ENCODE measurements at regions not wholly inside any gene's neighbourhood (a gene's known extent, or its start where the extent isn't known, plus 50 kb on each side); places are given as distances from the start of the nearest gene placed in this dataset.

GRCh38 chr18:40534723-40535122 lies 1420.3 kb upstream of the PIK3C3 start:
- peaks cover 15 to 18% of the 10 kb centered on the region in 2 donors for H3K9me3 Mint-ChIP-seq
- 80% methylated on average over 1 of the region's 2 CpGs for WGBS (ENCODE audit: insufficient coverage)

GRCh38 chr18:40532046-40532445 lies 1423.0 kb upstream of the PIK3C3 start:
- ATAC-seq (no peak), DNase-seq (no peak)
- Mint-ChIP-seq H3K4me1 (no peaks in the 10 kb centered on the region), H3K36me3 (no peaks in the 10 kb centered on the region), H3K27ac (no peak overlapping the region), H3K27me3 (ENCODE audit: low read depth in 2 of 2) (no peaks in the 10 kb centered on the region), H3K4me3 (no peak overlapping the region), H3K9me3 (peaks cover 8 to 9% of the 10 kb centered on the region in 2 donors)
- Histone ChIP-seq H3K9me3 (ENCODE audit: control insufficient read depth, insufficient read depth, low read length) (peaks cover 5% of the 10 kb centered on the region), H3K27me3 (ENCODE audit: control insufficient read depth, insufficient read depth, low read length) (no peaks in the 10 kb centered on the region), H3K4me1 (ENCODE audit: control insufficient read depth, insufficient read depth, low read length) (no peaks in the 10 kb centered on the region), H3K4me3 (ENCODE audit: low read length) (no peak overlapping the region), H3K27ac (ENCODE audit: low read length) (no peak overlapping the region), H3K36me3 (ENCODE audit: control insufficient read depth, insufficient read depth, low read length) (no peaks in the 10 kb centered on the region)
- WGBS (ENCODE audit: insufficient coverage) = no CpG with 5 or more reads among the region's 1 CpG
- TF ChIP-seq, protein P1, sequence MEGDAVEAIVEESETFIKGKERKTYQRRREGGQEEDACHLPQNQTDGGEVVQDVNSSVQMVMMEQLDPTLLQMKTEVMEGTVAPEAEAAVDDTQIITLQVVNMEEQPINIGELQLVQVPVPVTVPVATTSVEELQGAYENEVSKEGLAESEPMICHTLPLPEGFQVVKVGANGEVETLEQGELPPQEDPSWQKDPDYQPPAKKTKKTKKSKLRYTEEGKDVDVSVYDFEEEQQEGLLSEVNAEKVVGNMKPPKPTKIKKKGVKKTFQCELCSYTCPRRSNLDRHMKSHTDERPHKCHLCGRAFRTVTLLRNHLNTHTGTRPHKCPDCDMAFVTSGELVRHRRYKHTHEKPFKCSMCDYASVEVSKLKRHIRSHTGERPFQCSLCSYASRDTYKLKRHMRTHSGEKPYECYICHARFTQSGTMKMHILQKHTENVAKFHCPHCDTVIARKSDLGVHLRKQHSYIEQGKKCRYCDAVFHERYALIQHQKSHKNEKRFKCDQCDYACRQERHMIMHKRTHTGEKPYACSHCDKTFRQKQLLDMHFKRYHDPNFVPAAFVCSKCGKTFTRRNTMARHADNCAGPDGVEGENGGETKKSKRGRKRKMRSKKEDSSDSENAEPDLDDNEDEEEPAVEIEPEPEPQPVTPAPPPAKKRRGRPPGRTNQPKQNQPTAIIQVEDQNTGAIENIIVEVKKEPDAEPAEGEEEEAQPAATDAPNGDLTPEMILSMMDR (IDR thresholded peaks at IDR 0.05) = no peak
- intact Hi-C loops (cut with micrococcal nuclease) = no loop called here

More at GRCh38 chr18:40534723-40535122, 1420.3 kb upstream of the PIK3C3 start:
- H3K4me3 Mint-ChIP-seq = no peak overlapping the region
- ATAC-seq (no peak), DNase-seq (no peak)
- H3K36me3 Mint-ChIP-seq = no peaks in the 10 kb centered on the region
- Histone ChIP-seq H3K9me3 (ENCODE audit: control insufficient read depth, insufficient read depth, low read length) (peaks cover 7% of the 10 kb centered on the region), H3K4me1 (ENCODE audit: control insufficient read depth, insufficient read depth, low read length) (no peaks in the 10 kb centered on the region), H3K36me3 (ENCODE audit: control insufficient read depth, insufficient read depth, low read length) (no peaks in the 10 kb centered on the region), H3K4me3 (ENCODE audit: low read length) (no peak overlapping the region), H3K27me3 (ENCODE audit: control insufficient read depth, insufficient read depth, low read length) (no peaks in the 10 kb centered on the region), H3K27ac (ENCODE audit: low read length) (no peak overlapping the region)
- H3K4me1 Mint-ChIP-seq = no peaks in the 10 kb centered on the region
- intact Hi-C loops (cut with micrococcal nuclease) = no loop called here
- TF ChIP-seq, protein P1 (IDR thresholded peaks at IDR 0.05) = no peak
- no peak overlapping the region for H3K27ac Mint-ChIP-seq
- no peaks in the 10 kb centered on the region for H3K27me3 Mint-ChIP-seq (ENCODE audit: low read depth in 2 of 2)

- no peak overlapping the region for H3K27ac Mint-ChIP-seq
- TF ChIP-seq, protein P1 (IDR thresholded peaks at IDR 0.05) = no peak
- ATAC-seq (no peak), DNase-seq (no peak)
- no peaks in the 10 kb centered on the region for H3K27me3 Mint-ChIP-seq (ENCODE audit: low read depth in 2 of 2)
- no peaks in the 10 kb centered on the region for H3K4me1 Mint-ChIP-seq
- Histone ChIP-seq H3K27ac (ENCODE audit: low read length) (no peak overlapping the region), H3K4me3 (ENCODE audit: low read length) (no peak overlapping the region), H3K27me3 (ENCODE audit: control insufficient read depth, insufficient read depth, low read length) (no peaks in the 10 kb centered on the region), H3K4me1 (ENCODE audit: control insufficient read depth, insufficient read depth, low read length) (no peaks in the 10 kb centered on the region), H3K36me3 (ENCODE audit: control insufficient read depth, insufficient read depth, low read length) (no peaks in the 10 kb centered on the region), H3K9me3 (ENCODE audit: control insufficient read depth, insufficient read depth, low read length) (no peaks in the 10 kb centered on the region)
- H3K9me3 Mint-ChIP-seq = peaks cover 5 to 6% of the 10 kb centered on the region in 2 donors
- 57% methylated on average over 2 of the region's 2 CpGs for WGBS (ENCODE audit: insufficient coverage)
- intact Hi-C loops (cut with micrococcal nuclease) = no loop called here
- no peak overlapping the region for H3K4me3 Mint-ChIP-seq
- no peaks in the 10 kb centered on the region for H3K36me3 Mint-ChIP-seq
Measured at GRCh38 chr18:40531051-40531450, 1424.0 kb upstream of the PIK3C3 start.

DNA sequence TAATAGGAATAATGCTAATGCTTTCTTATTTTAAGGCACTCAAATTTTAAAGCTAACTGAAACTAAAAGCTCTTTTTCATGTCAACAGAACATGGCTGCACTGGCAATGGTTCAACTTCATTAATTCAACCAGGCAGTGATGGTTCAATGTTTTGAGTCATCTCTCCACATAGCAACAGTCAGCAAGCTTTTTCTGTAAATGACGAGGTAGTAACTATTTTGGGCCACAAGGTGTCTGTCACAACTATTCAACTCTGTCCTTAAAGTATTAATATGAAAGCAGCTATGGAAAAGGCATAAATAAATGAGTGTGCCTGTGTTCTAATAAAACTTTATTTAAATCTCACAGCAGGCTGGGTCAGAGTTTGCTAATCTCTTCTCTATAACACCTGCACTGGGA lies 1425.6 kb upstream of the PIK3C3 start:
- no peaks in the 10 kb centered on the region for H3K4me1 Mint-ChIP-seq
- WGBS (ENCODE audit: insufficient coverage) = no CpG with 5 or more reads among the region's 1 CpG
- intact Hi-C loops (cut with micrococcal nuclease) = no loop called here
- TF ChIP-seq, protein P1 (IDR thresholded peaks at IDR 0.05) = no peak
- H3K27ac Mint-ChIP-seq = no peak overlapping the region
- no peak overlapping the region for H3K4me3 ChIP-seq (ENCODE audit: low read length)
- H3K27me3 Mint-ChIP-seq (ENCODE audit: low read depth in 2 of 2) = no peaks in the 10 kb centered on the region
- no peak overlapping the region for H3K4me3 Mint-ChIP-seq
- H3K4me1 ChIP-seq (ENCODE audit: control insufficient read depth, insufficient read depth, low read length) = no peaks in the 10 kb centered on the region
- no peak for ATAC-seq
- no peaks in the 10 kb centered on the region for H3K36me3 ChIP-seq (ENCODE audit: control insufficient read depth, insufficient read depth, low read length)
- DNase-seq = no peak
- peaks cover under 1% of the 10 kb centered on the region for H3K36me3 Mint-ChIP-seq
- H3K9me3 ChIP-seq (ENCODE audit: control insufficient read depth, insufficient read depth, low read length) = no peaks in the 10 kb centered on the region
- H3K9me3 Mint-ChIP-seq = peaks cover 2 to 3% of the 10 kb centered on the region in 2 donors
- H3K27me3 ChIP-seq (ENCODE audit: control insufficient read depth, insufficient read depth, low read length) = no peaks in the 10 kb centered on the region
- H3K27ac ChIP-seq (ENCODE audit: low read length) = no peak overlapping the region
